ENCODE measurements at regions not wholly inside any gene's neighbourhood (a gene's known extent, or its start where the extent isn't known, plus 50 kb on each side); places are given as distances from the start of the nearest gene placed in this dataset.

DNA sequence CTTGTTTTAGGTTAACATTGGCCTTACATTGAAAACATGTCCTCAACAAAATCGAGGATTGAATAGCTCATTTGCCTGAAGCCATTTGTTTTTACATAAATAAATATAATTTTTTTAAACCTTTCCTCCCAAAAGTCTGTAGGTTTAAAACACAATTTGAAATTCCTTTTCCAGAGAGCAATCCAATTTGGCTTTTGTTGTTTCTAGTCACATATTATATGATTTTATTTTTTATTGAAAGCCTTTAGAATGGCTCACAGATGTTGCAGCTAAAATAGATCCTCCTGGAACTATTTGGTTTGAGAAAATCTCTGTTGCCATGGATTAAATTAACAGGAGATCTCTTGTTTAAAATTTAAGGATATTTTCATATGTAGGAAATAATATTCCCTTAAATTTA, 512.6 kb downstream of the KLF5 start:
- H3K4me3 ChIP-seq = no peak overlapping the region
- ATAC-seq (replicated peaks in 6 of 8) = no peak
- 0 to 100% (median 60%) methylated on average over 1 of the region's 1 CpG; no CpG with 5 or more reads in 1 of the 10 experiments for WGBS, 10 experiments
- H3K4me1 ChIP-seq (replicated peaks in 1 of 2) = no peaks in the 10 kb centered on the region
- in situ Hi-C loops (cut with MboI; ENCODE audit: low pct_unique_long_range_greater_than_20kb in 2 of 9, low sequenced_read_pairs in 9 of 9, unreplicated experiment in 9 of 9) = no loop called here
- no peak overlapping the region for H3K27ac ChIP-seq

DNA sequence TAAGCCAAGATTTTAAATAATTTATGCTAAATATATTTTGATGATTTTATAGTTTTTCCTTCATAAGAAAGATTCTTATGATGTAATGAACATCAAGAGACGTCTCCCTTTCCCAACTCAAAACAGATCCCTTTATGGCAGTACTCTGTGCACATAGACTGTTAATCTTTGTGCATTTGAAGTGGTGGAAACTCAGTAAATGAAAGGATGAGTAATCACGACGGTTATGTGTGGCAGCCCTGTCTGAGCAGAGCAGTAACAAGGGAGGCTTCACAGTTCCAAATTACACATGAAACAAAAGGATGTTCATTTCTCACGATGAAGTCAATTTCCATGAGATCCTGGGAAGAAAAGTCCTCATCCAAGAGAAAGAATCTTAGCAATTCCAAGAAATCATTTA, 498.1 kb downstream of the KLF5 start:
- Histone ChIP-seq H3K4me1 (replicated peaks in 1 of 2) (no peaks in the 10 kb centered on the region), H3K4me3 (no peak overlapping the region), H3K27ac (no peak overlapping the region)
- in situ Hi-C loops (cut with MboI; ENCODE audit: low pct_unique_long_range_greater_than_20kb in 2 of 9, low sequenced_read_pairs in 9 of 9, unreplicated experiment in 9 of 9) = no loop called here
- ATAC-seq (replicated peaks in 6 of 8) = peak in 7 of 8 experiments; percentile 40 to 96 (median 87)
- whole genome bisulfite sequencing, 10 experiments = 0 to 72% (median 39%) methylated on average over 1 to 4 of the region's 4 CpGs; no CpG with 5 or more reads in 2 of the 10 experiments

- H3K4me1 ChIP-seq (replicated peaks in 1 of 2) = no peaks in the 10 kb centered on the region
- H3K4me3 ChIP-seq = no peak overlapping the region
- H3K27ac ChIP-seq = no peak overlapping the region
- in situ Hi-C loops (cut with MboI; ENCODE audit: low pct_unique_long_range_greater_than_20kb in 2 of 9, low sequenced_read_pairs in 9 of 9, unreplicated experiment in 9 of 9) = no loop called here
- 6 to 100% (median 82%) methylated on average over 1 to 2 of the region's 2 CpGs; no CpG with 5 or more reads in 7 of the 10 experiments for WGBS, 10 experiments
- ATAC-seq (replicated peaks in 6 of 8) = no peak
Measured at GRCh38 chr13:73556128-73556527, 497.3 kb downstream of the KLF5 start.

GRCh38 chr13:73551736-73552135, 492.9 kb downstream of the KLF5 start:
- no peak overlapping the region for H3K4me3 ChIP-seq
- in situ Hi-C loops (cut with MboI; ENCODE audit: low pct_unique_long_range_greater_than_20kb in 2 of 9, low sequenced_read_pairs in 9 of 9, unreplicated experiment in 9 of 9) = no loop called here
- ATAC-seq (replicated peaks in 6 of 8) = no peak
- H3K4me1 ChIP-seq (replicated peaks in 1 of 2) = peaks cover 3 to 4% of the 10 kb centered on the region in 2 donors
- H3K27ac ChIP-seq = no peak overlapping the region
- 36 to 86% (median 83%) methylated on average over 1 to 2 of the region's 2 CpGs; no CpG with 5 or more reads in 3 of the 10 experiments for WGBS, 10 experiments

GRCh38 chr13:73549717-73550116, 490.9 kb downstream of the KLF5 start:
- in situ Hi-C loops (cut with MboI; ENCODE audit: low pct_unique_long_range_greater_than_20kb in 2 of 9, low sequenced_read_pairs in 9 of 9, unreplicated experiment in 9 of 9) = no loop called here
- WGBS, 10 experiments = 14 to 100% (median 89%) methylated on average over 1 to 3 of the region's 3 CpGs; no CpG with 5 or more reads in 1 of the 10 experiments
- Histone ChIP-seq H3K4me1 (replicated peaks in 1 of 2) (peaks cover 3 to 4% of the 10 kb centered on the region in 2 donors), H3K27ac (no peak overlapping the region), H3K4me3 (no peak overlapping the region)
- ATAC-seq (replicated peaks in 6 of 8) = no peak

DNA sequence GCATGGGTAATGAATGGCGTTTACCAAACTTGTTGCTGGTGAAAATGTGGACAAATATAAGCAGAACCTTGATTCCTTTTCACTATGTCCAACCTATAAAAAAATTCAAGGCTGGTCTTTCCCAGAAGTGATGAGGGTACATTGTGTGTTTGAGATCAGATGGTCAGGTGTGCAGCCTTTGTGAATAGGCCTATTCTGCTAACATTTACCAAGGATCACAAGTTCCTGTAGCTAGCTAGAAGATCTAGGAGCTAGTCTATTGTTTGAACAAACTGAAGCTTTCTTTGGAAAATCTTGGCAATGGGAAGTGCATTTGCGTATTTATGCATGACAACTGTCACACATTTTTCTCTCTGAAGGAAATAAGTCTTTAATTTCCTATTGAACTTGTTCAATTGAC, 489.6 kb downstream of the KLF5 start:
- H3K27ac ChIP-seq = no peak overlapping the region
- in situ Hi-C loops (cut with MboI; ENCODE audit: low pct_unique_long_range_greater_than_20kb in 2 of 9, low sequenced_read_pairs in 9 of 9, unreplicated experiment in 9 of 9) = no loop called here
- H3K4me3 ChIP-seq = no peak overlapping the region
- 4 to 100% (median 79%) methylated on average over 1 to 2 of the region's 2 CpGs; no CpG with 5 or more reads in 1 of the 10 experiments for WGBS, 10 experiments
- ATAC-seq (replicated peaks in 6 of 8) = peak in 1 of 8 experiments; percentile 51
- H3K4me1 ChIP-seq (replicated peaks in 1 of 2) = peaks cover 3 to 4% of the 10 kb centered on the region in 2 donors

DNA sequence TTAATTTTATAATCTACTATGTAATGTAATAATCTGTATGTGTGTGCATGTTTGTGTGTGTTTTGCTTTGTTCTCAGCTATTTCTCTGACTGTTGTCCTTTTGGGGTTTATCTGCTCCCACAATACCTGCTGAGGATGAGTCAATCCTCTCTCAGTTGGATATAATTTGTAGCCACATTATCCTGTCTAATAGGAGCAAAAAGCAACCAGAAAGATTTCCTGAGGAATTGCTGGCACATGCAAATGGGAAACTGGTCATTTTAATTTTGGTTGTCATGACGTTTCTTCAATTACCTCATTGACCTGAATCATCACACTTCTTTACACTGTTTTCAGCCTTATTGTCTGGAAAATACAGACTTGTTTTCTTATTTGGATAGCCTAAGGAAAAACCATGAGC, 488.4 kb downstream of the KLF5 start:
- Histone ChIP-seq H3K4me1 (replicated peaks in 1 of 2) (peaks cover 3 to 4% of the 10 kb centered on the region in 2 donors), H3K27ac (no peak overlapping the region), H3K4me3 (no peak overlapping the region)
- in situ Hi-C loops (cut with MboI; ENCODE audit: low pct_unique_long_range_greater_than_20kb in 2 of 9, low sequenced_read_pairs in 9 of 9, unreplicated experiment in 9 of 9) = no loop called here
- 0 to 64% (median 38%) methylated on average over 1 of the region's 1 CpG; no CpG with 5 or more reads in 1 of the 10 experiments for WGBS, 10 experiments
- peak in 3 of 8 experiments; percentile 22 to 65 (median 35) for ATAC-seq (replicated peaks in 6 of 8)

DNA sequence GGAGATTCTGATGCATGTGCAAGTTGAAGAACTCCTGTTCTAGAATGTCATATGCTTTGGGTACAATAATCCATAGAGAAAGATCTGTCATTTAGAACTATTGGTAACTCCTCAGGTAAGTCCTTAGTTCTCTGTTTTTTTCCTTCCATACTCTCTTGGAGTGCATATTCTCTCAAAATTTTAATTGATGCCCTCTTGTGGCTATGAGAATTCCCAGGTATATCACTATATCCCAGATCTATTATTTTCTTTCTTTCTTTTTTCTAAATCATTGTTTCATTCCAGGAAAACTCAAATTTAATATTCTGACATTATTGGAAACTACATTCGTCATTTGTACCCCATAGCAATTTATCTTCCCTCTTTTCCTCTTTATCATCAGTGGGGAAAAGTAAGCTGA, 485.4 kb downstream of the KLF5 start:
- no peak for ATAC-seq (replicated peaks in 6 of 8)
- no peak overlapping the region for H3K27ac ChIP-seq
- H3K4me1 ChIP-seq (replicated peaks in 1 of 2) = peaks cover 3 to 4% of the 10 kb centered on the region in 2 donors
- no peak overlapping the region for H3K4me3 ChIP-seq
- WGBS, 10 experiments = 0 to 100% (median 92%) methylated on average over 1 of the region's 1 CpG; no CpG with 5 or more reads in 2 of the 10 experiments
- in situ Hi-C loops (cut with MboI; ENCODE audit: low pct_unique_long_range_greater_than_20kb in 2 of 9, low sequenced_read_pairs in 9 of 9, unreplicated experiment in 9 of 9) = no loop called here

DNA sequence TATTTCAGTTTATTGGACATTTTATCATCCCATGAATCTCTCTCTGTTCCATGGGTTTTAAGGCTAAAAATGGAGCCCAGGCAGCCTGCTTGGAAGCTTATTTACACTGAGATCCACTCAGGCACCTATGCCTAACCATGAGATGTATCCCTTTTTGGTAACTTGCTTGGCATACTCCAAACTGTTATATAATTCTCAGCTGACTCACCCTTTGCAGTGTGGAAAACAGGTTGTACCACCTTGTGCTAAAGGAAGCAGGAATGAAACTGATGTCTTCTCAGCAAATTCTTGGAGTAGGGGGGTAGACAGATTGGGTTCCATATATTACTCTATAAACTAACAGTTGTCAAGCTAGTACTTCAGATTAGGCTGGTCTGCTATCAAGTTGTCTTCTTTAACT, 483.6 kb downstream of the KLF5 start:
- no peak overlapping the region for H3K4me3 ChIP-seq
- no peak for ATAC-seq (replicated peaks in 6 of 8)
- in situ Hi-C loops (cut with MboI; ENCODE audit: low pct_unique_long_range_greater_than_20kb in 2 of 9, low sequenced_read_pairs in 9 of 9, unreplicated experiment in 9 of 9) = no loop called here

DNA sequence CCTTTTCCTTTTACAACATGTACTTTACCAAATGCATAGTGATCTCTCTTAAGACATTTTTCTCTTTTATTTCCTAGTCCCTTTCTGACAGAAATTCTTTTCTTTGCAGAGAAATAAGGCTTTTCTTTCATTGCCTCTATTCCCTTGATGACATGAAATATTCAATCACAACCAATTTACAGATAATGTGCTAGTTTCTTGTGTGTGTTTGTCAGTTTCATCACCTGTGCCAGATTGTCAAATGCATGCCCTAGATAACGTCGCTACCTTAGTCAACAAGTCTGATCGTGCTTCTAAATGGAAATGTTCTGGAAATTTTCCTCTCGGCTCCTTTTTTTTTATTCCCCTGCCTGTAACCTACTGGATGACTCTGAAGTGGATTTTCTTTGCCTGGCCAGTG, 478.1 kb downstream of the KLF5 start:
- ATAC-seq (replicated peaks in 6 of 8) = no peak
- in situ Hi-C loops (cut with MboI; ENCODE audit: low pct_unique_long_range_greater_than_20kb in 2 of 9, low sequenced_read_pairs in 9 of 9, unreplicated experiment in 9 of 9) = no loop called here
- Histone ChIP-seq H3K4me3 (no peak overlapping the region), H3K4me1 (replicated peaks in 1 of 2) (no peaks in the 10 kb centered on the region), H3K27ac (no peak overlapping the region)
- WGBS, 10 experiments = 33 to 93% (median 83%) methylated on average over 1 to 4 of the region's 4 CpGs

More for the DNA sequence above, 483.6 kb downstream of the KLF5 start:
- H3K4me1 ChIP-seq (replicated peaks in 1 of 2) = peaks cover 0 to 2% of the 10 kb centered on the region in 2 donors
- H3K27ac ChIP-seq = no peak overlapping the region

GRCh38 chr13:73535341-73535740, 476.5 kb downstream of the KLF5 start:
- ATAC-seq (replicated peaks in 6 of 8) = no peak
- Histone ChIP-seq H3K27ac (no peak overlapping the region), H3K4me1 (replicated peaks in 1 of 2) (no peaks in the 10 kb centered on the region), H3K4me3 (no peak overlapping the region)
- in situ Hi-C loops (cut with MboI; ENCODE audit: low pct_unique_long_range_greater_than_20kb in 2 of 9, low sequenced_read_pairs in 9 of 9, unreplicated experiment in 9 of 9) = no loop called here
- WGBS, 10 experiments = 20 to 97% (median 71%) methylated on average over 1 to 6 of the region's 6 CpGs; no CpG with 5 or more reads in 1 of the 10 experiments

DNA sequence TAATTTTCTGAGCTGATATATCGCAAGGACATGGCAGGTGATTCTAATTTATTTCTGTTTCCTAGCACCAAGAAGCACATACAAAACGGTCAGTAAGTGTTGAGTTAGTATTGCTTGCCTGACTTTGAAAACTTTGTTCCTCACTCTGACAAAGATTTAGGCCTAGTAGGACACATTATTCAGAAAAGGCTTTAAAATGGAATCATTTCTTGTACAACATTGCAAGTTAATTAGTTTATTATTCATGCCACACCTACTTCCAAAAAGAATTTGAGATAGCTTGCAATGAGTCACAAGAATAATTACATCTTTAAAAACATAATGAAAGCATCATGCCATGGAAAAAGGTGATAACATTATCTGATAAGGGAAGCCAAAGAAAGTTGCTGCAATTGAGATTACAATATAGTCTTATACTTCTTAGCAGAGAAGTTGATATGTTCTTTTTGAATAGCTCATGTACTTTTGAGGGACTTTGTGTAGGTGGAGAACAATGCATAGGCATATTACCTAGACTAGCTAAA, 474.2 kb downstream of the KLF5 start:
- no peak overlapping the region for H3K27ac ChIP-seq
- in situ Hi-C loops (cut with MboI; ENCODE audit: low pct_unique_long_range_greater_than_20kb in 2 of 9, low sequenced_read_pairs in 9 of 9, unreplicated experiment in 9 of 9) = no loop called here
- 11 to 100% (median 50%) methylated on average over 1 to 2 of the region's 2 CpGs; no CpG with 5 or more reads in 1 of the 10 experiments for WGBS, 10 experiments

DNA sequence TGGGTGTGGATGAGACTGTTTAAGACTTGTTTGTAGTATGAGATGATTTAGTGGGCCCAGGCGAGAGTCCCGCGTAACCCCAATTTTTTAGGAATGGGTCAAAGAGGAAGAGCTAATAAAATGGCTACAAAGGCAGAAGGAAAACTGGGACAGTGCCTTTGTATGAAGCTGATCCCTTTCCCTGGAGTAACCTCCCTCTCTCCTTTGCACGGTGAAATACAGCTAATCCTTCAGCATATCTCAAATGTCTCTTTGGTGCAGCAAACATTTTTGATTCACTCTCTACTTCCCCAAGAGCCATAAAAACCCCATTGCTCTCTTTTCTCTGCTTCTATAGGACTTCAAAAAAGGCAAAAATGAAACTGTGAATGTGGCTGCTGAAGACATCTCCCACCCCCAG, 473.8 kb downstream of the KLF5 start:
- in situ Hi-C loops (cut with MboI; ENCODE audit: low pct_unique_long_range_greater_than_20kb in 2 of 9, low sequenced_read_pairs in 9 of 9, unreplicated experiment in 9 of 9) = no loop called here

More for the DNA sequence above, 474.2 kb downstream of the KLF5 start:
- H3K4me3 ChIP-seq = no peak overlapping the region
- ATAC-seq (replicated peaks in 6 of 8) = peak in 2 of 8 experiments; percentile 51 to 52
- H3K4me1 ChIP-seq (replicated peaks in 1 of 2) = no peaks in the 10 kb centered on the region

DNA sequence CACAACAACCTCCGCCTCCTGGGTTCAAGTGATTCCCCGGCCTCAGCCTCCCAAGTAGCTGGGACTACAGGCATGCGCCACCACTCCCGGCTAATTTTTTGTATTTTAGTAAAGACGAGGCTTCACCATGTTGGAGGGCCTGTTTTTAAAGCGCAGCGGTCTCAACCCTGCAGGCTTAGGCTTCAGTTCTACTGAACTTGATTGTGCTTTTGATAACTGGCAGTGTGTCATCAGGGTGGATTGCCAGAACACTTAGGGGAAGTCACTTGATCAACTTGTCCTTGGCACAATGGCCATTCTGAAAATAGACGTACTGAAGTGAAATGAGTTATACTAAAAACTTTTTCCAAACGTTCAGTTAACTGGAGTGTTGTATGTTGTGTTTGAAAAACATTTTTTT, 472.2 kb downstream of the KLF5 start:
- Histone ChIP-seq H3K4me1 (replicated peaks in 1 of 2) (no peaks in the 10 kb centered on the region), H3K4me3 (no peak overlapping the region), H3K27ac (no peak overlapping the region)
- in situ Hi-C loops (cut with MboI; ENCODE audit: low pct_unique_long_range_greater_than_20kb in 2 of 9, low sequenced_read_pairs in 9 of 9, unreplicated experiment in 9 of 9) = no loop called here
- WGBS, 10 experiments = 28 to 100% (median 84%) methylated on average over 1 to 8 of the region's 9 CpGs
- ATAC-seq (replicated peaks in 6 of 8) = no peak

More for the DNA sequence above, 473.8 kb downstream of the KLF5 start:
- Histone ChIP-seq H3K4me1 (replicated peaks in 1 of 2) (no peaks in the 10 kb centered on the region), H3K4me3 (no peak overlapping the region), H3K27ac (no peak overlapping the region)
- 56 to 100% (median 95%) methylated on average over 1 to 4 of the region's 4 CpGs; no CpG with 5 or more reads in 3 of the 10 experiments for WGBS, 10 experiments
- ATAC-seq (replicated peaks in 6 of 8) = no peak
